ENCODE measurements at regions not wholly inside any gene's neighbourhood (a gene's known extent, or its start where the extent isn't known, plus 50 kb on each side); places are given as distances from the start of the nearest gene placed in this dataset.

DNA sequence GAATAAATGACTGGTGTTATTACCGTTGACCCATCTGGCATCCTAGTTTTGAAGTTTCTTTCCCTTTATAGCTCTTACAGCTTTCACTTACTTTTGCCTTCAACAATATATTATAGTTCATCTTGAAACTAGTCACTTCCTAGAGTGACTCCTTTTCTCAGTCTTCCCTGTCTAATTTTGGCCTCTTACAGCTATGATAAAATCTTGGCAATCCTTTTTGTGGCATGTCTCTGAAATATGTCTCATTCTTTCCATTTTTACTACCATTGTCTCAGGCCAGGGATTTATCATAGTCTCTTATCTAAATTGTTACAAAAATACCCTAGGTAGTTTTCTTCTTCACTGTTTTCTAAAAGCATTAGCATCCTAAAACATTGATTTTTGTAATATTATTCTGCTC is 621.3 kb upstream of the ZNF608 start:
- no peaks in the 10 kb centered on the region for H3K4me1 ChIP-seq (ENCODE audit: insufficient read depth, low read length)
- H3K27me3 ChIP-seq (ENCODE audit: insufficient read depth, low read length): no peaks in the 10 kb centered on the region

DNA sequence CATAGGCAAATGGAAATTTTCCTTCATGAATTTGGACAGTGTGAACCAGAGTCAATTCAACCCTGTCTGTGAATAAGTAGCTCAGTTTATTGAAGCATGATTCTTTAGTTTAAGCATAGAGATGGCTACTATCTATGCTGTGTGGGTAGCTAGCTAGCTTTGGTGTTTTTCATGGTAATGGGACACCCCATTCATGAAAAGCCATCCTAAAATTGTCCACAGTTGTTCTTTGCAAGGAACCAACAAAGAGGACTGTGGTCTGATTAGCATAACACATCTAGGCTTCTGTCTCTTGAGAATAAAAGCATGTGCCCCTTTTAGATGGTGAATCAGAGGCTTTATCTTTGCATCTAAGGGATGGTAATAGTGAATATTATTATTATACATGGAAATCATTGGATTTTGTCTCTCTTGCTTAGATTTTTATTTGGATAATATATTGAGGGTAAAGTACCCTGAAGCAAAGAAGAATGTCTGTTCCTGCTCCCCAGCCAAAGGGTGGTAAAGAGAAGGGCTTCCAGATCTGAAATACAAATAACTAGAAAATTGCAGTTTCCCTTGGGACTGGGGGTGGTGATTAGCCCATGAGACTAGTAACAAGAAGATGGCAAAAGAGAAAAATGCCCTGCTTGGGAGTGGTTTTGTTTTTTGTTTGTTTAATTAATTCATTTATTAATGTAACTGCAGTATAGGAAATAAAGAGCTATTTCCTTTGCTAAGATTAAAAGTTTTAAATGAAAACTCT is 624.2 kb upstream of the ZNF608 start:
- Histone ChIP-seq H3K27me3 (ENCODE audit: insufficient read depth, low read length) (no peaks in the 10 kb centered on the region), H3K4me1 (ENCODE audit: insufficient read depth, low read length) (no peaks in the 10 kb centered on the region), H3K9me3 (ENCODE audit: low read depth, low read length) (no peaks in the 10 kb centered on the region), H3K4me3 (ENCODE audit: low read length) (no peak overlapping the region)

More for the DNA sequence above, 621.3 kb upstream of the ZNF608 start:
- Histone ChIP-seq H3K4me3 (ENCODE audit: low read length) (no peak overlapping the region), H3K9me3 (ENCODE audit: low read depth, low read length) (no peaks in the 10 kb centered on the region)

GRCh38 chr5:125372694-125373631 is 626.5 kb upstream of the ZNF608 start:
- H3K9me3 ChIP-seq (ENCODE audit: low read depth, low read length): no peaks in the 10 kb centered on the region
- no peaks in the 10 kb centered on the region for H3K4me1 ChIP-seq (ENCODE audit: insufficient read depth, low read length)
- no peaks in the 10 kb centered on the region for H3K27me3 ChIP-seq (ENCODE audit: insufficient read depth, low read length)
- H3K4me3 ChIP-seq (ENCODE audit: low read length): no peak overlapping the region

- no peaks in the 10 kb centered on the region for H3K4me1 ChIP-seq (ENCODE audit: insufficient read depth, low read length)
- no peaks in the 10 kb centered on the region for H3K27me3 ChIP-seq (ENCODE audit: insufficient read depth, low read length)
- H3K9me3 ChIP-seq (ENCODE audit: low read depth, low read length): no peaks in the 10 kb centered on the region
- H3K4me3 ChIP-seq (ENCODE audit: low read length): no peak overlapping the region
Observed at GRCh38 chr5:125375143-125375542, 628.7 kb upstream of the ZNF608 start.

DNA sequence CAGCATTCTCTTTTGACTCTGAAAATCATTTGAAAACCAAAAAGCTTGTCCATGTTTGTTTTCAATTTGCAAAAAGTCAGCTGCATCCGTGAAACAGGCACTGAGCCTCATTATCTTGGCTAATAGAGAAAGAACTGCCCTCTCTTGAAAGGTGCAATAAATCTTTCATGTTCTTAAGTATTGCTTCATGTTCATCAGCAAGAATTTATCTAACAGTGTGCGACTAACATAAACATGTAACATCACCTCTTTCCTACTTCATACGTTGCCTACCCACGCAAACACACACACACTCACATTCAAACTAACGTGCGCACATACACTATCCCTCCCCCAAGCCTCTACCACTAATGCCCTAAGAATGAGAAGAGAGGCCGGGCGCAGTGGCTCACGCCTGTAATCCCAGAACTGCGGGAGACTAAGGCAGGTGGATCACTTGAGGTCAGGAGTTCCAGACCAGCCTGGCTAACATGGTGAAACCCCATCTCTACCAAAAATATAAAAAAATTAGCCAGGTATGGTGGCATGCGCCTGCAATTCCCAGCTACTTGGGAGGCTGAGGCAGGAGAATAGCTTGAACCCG is 629.7 kb upstream of the ZNF608 start:
- H3K4me3 ChIP-seq (ENCODE audit: low read length): no peak overlapping the region
- H3K9me3 ChIP-seq (ENCODE audit: low read depth, low read length): no peaks in the 10 kb centered on the region
- no peaks in the 10 kb centered on the region for H3K27me3 ChIP-seq (ENCODE audit: insufficient read depth, low read length)
- H3K4me1 ChIP-seq (ENCODE audit: insufficient read depth, low read length): no peaks in the 10 kb centered on the region

DNA sequence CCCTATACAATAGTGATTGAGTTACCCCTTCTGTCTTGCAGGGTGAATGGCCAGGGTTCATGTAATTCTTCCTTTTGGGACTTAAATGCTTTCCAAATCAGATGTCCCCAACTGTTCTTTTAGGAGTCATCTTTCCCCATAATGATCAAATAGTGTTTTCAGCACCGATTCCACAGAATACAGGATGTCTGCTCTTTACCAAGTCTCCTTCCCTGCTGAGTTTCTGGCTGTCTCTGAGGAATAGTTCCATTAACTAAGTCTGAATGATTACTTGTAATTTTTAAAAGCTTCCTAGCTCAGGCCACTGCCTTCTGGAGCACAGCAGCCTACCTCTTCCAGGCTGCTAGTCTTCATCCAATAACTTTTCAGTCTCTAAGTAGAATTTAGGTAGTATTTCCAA is 630.7 kb upstream of the ZNF608 start:
- Histone ChIP-seq H3K4me3 (ENCODE audit: low read length) (no peak overlapping the region), H3K4me1 (ENCODE audit: insufficient read depth, low read length) (no peaks in the 10 kb centered on the region), H3K27me3 (ENCODE audit: insufficient read depth, low read length) (no peaks in the 10 kb centered on the region), H3K9me3 (ENCODE audit: low read depth, low read length) (no peaks in the 10 kb centered on the region)

DNA sequence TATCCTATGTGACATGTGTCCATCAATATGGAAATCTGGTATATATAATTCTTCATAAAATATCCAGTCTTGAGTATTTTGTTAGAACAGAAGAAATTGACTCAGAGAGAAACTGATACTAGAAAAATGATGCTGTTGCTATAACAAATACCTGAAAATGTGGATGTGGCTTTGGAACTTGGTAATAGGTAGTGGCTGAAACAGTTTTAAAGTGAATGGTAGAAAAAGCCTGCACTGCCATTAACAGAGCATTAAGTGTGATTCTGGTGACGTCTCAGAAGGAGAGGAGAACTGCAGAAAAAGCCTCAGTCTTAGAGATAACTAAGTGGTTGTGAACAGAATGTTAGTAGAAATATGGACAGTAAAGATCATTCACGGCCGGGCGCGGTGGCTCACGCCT is 634.9 kb upstream of the ZNF608 start:
- Histone ChIP-seq H3K4me1 (ENCODE audit: insufficient read depth, low read length) (no peaks in the 10 kb centered on the region), H3K27me3 (ENCODE audit: insufficient read depth, low read length) (no peaks in the 10 kb centered on the region), H3K9me3 (ENCODE audit: low read depth, low read length) (no peaks in the 10 kb centered on the region), H3K4me3 (ENCODE audit: low read length) (no peak overlapping the region)

DNA sequence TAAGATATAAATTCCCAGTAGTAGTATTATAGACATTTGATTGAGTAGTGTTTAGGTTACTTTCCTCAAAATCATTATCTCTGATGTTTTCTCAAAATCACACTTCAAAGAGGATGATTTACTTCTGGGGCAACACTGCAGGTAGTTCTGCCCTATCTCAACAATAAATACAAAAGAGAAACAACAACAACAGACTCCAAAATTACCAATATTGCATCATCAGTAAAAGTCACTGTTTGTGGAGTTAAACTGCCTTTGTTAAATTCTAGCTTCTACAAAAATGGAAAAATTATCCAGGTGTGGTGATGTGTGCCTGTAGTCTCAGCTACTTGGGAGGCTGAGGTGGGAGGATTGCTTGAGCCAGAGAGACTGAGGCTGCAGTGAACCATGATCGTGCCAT is 637.6 kb upstream of the ZNF608 start:
- H3K4me1 ChIP-seq (ENCODE audit: insufficient read depth, low read length): no peaks in the 10 kb centered on the region
- H3K27me3 ChIP-seq (ENCODE audit: insufficient read depth, low read length): no peaks in the 10 kb centered on the region
- H3K4me3 ChIP-seq (ENCODE audit: low read length): no peak overlapping the region
- H3K9me3 ChIP-seq (ENCODE audit: low read depth, low read length): no peaks in the 10 kb centered on the region

DNA sequence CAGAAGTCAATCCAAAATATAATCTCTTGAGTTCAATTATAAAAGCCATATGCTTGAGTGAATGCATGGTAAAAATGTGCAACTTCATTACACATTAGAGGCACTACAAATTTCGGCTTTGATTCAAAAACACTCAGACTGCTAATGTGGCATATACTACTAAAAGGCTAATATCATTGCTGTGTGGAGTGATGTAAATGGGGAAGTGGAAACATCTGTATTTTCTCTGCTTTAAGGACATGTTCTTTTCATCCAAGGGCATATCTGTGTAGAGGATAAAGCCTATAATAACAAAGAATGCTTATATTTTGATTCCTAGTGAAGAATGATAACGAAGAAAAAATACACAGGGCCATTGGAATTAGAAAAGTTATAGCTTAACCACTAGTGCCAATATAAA is 643.9 kb upstream of the ZNF608 start:
- Histone ChIP-seq H3K4me3 (ENCODE audit: low read length) (no peak overlapping the region), H3K4me1 (ENCODE audit: insufficient read depth, low read length) (no peaks in the 10 kb centered on the region), H3K9me3 (ENCODE audit: low read depth, low read length) (no peaks in the 10 kb centered on the region), H3K27me3 (ENCODE audit: insufficient read depth, low read length) (no peaks in the 10 kb centered on the region)

GRCh38 chr5:125393221-125393815 is 646.9 kb upstream of the ZNF608 start:
- H3K9me3 ChIP-seq (ENCODE audit: low read depth, low read length): no peaks in the 10 kb centered on the region
- H3K4me3 ChIP-seq (ENCODE audit: low read length): no peak overlapping the region
- H3K4me1 ChIP-seq (ENCODE audit: insufficient read depth, low read length): no peaks in the 10 kb centered on the region
- H3K27me3 ChIP-seq (ENCODE audit: insufficient read depth, low read length): no peaks in the 10 kb centered on the region

- Histone ChIP-seq H3K9me3 (ENCODE audit: low read depth, low read length) (no peaks in the 10 kb centered on the region), H3K27me3 (ENCODE audit: insufficient read depth, low read length) (no peaks in the 10 kb centered on the region), H3K4me1 (ENCODE audit: insufficient read depth, low read length) (no peaks in the 10 kb centered on the region), H3K4me3 (ENCODE audit: low read length) (no peak overlapping the region)
Observed at GRCh38 chr5:125394661-125395280, 648.3 kb upstream of the ZNF608 start.

DNA sequence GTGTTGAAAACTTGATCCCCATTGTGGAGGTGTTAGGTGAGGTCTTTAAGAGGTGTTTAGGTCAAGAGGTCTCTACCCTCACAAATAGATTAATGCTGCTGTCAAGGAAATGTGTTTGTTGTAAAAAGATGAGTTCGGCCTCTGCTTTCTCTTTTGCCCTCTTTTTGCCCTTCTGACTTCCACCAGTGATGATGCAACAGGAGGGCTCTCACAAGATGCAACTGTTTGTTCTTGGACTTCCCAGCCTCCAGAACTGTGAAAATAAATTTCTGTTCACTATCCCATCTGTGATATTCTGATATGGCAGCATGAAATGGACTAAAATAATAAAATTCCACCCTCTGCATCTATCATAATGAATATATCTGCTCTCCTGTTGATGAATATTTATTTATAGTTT is 650.0 kb upstream of the ZNF608 start:
- no peaks in the 10 kb centered on the region for H3K9me3 ChIP-seq (ENCODE audit: low read depth, low read length)
- H3K27me3 ChIP-seq (ENCODE audit: insufficient read depth, low read length): no peaks in the 10 kb centered on the region
- no peak overlapping the region for H3K4me3 ChIP-seq (ENCODE audit: low read length)
- no peaks in the 10 kb centered on the region for H3K4me1 ChIP-seq (ENCODE audit: insufficient read depth, low read length)

GRCh38 chr5:125398466-125398865 is 652.0 kb upstream of the ZNF608 start:
- Histone ChIP-seq H3K27me3 (ENCODE audit: insufficient read depth, low read length) (no peaks in the 10 kb centered on the region), H3K4me1 (ENCODE audit: insufficient read depth, low read length) (no peaks in the 10 kb centered on the region), H3K9me3 (ENCODE audit: low read depth, low read length) (no peaks in the 10 kb centered on the region), H3K4me3 (ENCODE audit: low read length) (no peak overlapping the region)

- H3K27me3 ChIP-seq (ENCODE audit: insufficient read depth, low read length): no peaks in the 10 kb centered on the region
- no peak overlapping the region for H3K4me3 ChIP-seq (ENCODE audit: low read length)
- no peaks in the 10 kb centered on the region for H3K4me1 ChIP-seq (ENCODE audit: insufficient read depth, low read length)
- H3K9me3 ChIP-seq (ENCODE audit: low read depth, low read length): no peaks in the 10 kb centered on the region
Observed at GRCh38 chr5:125399885-125400284, 653.4 kb upstream of the ZNF608 start.

Data from mononuclear cell (primary cell).